H1 (cell line): ENCODE measurements at regions not wholly inside any gene's neighbourhood (a gene's known extent, or its start where the extent isn't known, plus 50 kb on each side); places are given as distances from the start of the nearest gene placed in this dataset.

Experiments used
- NANOG ChIP-seq: IDR thresholded peaks from 2 replicates; pipeline ENCODE4 v1.6.1; 2011; ENCODE audit warnings: low read length, low read depth, mild to moderate bottlenecking, inconsistent platforms; ENCODE audit not compliant: insufficient read depth, poor library complexity, severe bottlenecking
- NRF1 ChIP-seq: IDR thresholded peaks from 2 replicates; pipeline ENCODE4 v1.6.1; 2011; ENCODE audit warnings: mild to moderate bottlenecking, low read depth, low read length, improper control_type of control experiment
- RBBP5 ChIP-seq: IDR thresholded peaks from 2 replicates; pipeline ENCODE4 v1.7.1; 2012; ENCODE audit warnings: low read depth, mild to moderate bottlenecking, inconsistent platforms, low read length, moderate library complexity, borderline replicate concordance
- SIX5 ChIP-seq: IDR thresholded peaks from 2 replicates; pipeline ENCODE4 v1.6.1; 2011; ENCODE audit warnings: mild to moderate bottlenecking, low read depth, low read length
- SP2 ChIP-seq: IDR thresholded peaks from 2 replicates; pipeline ENCODE4 v1.6.1; 2012; ENCODE audit warnings: mild to moderate bottlenecking, low read length, inconsistent platforms
- TCF12 ChIP-seq: IDR thresholded peaks from 2 replicates; pipeline ENCODE4 v1.6.1; 2011; ENCODE audit warnings: low read depth, mild to moderate bottlenecking, low read length
- YY1 ChIP-seq: IDR thresholded peaks from 2 replicates; pipeline ENCODE4 v1.6.1; 2011; ENCODE audit warnings: low read depth, mild to moderate bottlenecking, low read length

- TF ChIP-seq YY1, result no peak
- TF ChIP-seq RBBP5, result no peak
- TF ChIP-seq NRF1, result no peak
- TF ChIP-seq NANOG, result no peak
- no peak for TF ChIP-seq SP2
- no peak for TF ChIP-seq TCF12
- TF ChIP-seq SIX5, result no peak
These were observed 501.0 kb downstream of the FOXO1 start (continued) for GRCh38 chr13:40165316-40165932.
